H9 (cell line): ENCODE measurements at regions not wholly inside any gene's neighbourhood (a gene's known extent, or its start where the extent isn't known, plus 50 kb on each side); places are given as distances from the start of the nearest gene placed in this dataset.

ENCODE experiments used
- DNase-seq: peaks from one replicate; pipeline ENCODE4 v3.0.0-alpha.2; 2017
- H2AFZ ChIP-seq: one replicate; pipeline ENCODE4 v1.6.1; 2013; ENCODE audit warnings: mild to moderate bottlenecking, low read length, control low read depth, moderate library complexity
- H2AK5ac ChIP-seq: 2 replicates; pipeline ENCODE4 v1.6.1; 2013; ENCODE audit warnings: low read length, control low read depth, mixed read lengths; ENCODE audit not compliant: insufficient read length
- H2BK120ac ChIP-seq: one replicate; pipeline ENCODE4 v1.6.1; 2013; ENCODE audit warnings: low read depth, mild to moderate bottlenecking, low read length, control low read depth, inconsistent platforms; ENCODE audit not compliant: poor library complexity, severe bottlenecking
- H2BK12ac ChIP-seq: 2 replicates; pipeline ENCODE4 v1.6.1; 2013; ENCODE audit warnings: low read length, control low read depth, mixed read lengths, low read depth; ENCODE audit not compliant: insufficient read length
- H2BK15ac ChIP-seq: 2 replicates; pipeline ENCODE4 v1.6.1; 2013; ENCODE audit warnings: low read depth, low read length, control low read depth
- H2BK20ac ChIP-seq: one replicate; pipeline ENCODE4 v1.6.1; 2013; ENCODE audit warnings: low read depth, mild to moderate bottlenecking, low read length, control low read depth, inconsistent platforms; ENCODE audit not compliant: poor library complexity, severe bottlenecking
- H2BK5ac ChIP-seq: 2 replicates; pipeline ENCODE4 v1.6.1; 2013; ENCODE audit warnings: low read length, control low read depth, mixed read lengths; ENCODE audit not compliant: insufficient read length
- H3K14ac ChIP-seq: 2 replicates; pipeline ENCODE4 v1.6.1; 2013; ENCODE audit warnings: low read length, control low read depth; ENCODE audit not compliant: insufficient read depth
- H3K18ac ChIP-seq: 2 replicates; pipeline ENCODE4 v1.6.1; 2013; ENCODE audit warnings: low read depth, mild to moderate bottlenecking, mixed read lengths, low read length, control low read depth; ENCODE audit not compliant: insufficient read length
- H3K23ac ChIP-seq: 2 replicates; pipeline ENCODE4 v1.6.1; 2013; ENCODE audit warnings: low read length, control low read depth, mixed read lengths, low read depth; ENCODE audit not compliant: insufficient read length
- H3K23me2 ChIP-seq: 2 replicates; pipeline ENCODE4 v1.6.1; 2013; ENCODE audit warnings: low read depth, mild to moderate bottlenecking, mixed read lengths, low read length, control low read depth; ENCODE audit not compliant: insufficient read length, poor library complexity, severe bottlenecking
- H3K27ac ChIP-seq: 2 replicates; pipeline ENCODE4 v1.5.1; 2013; ENCODE audit warnings: low read length, control low read depth, mixed read lengths, low read depth; ENCODE audit not compliant: insufficient read length
- H3K27me3 ChIP-seq: 2 replicates; pipeline ENCODE4 v1.6.1; 2013; ENCODE audit warnings: low read length, control low read depth, inconsistent platforms; ENCODE audit not compliant: insufficient read depth
- H3K4ac ChIP-seq: 2 replicates; pipeline ENCODE4 v1.6.1; 2013; ENCODE audit warnings: low read depth, mild to moderate bottlenecking, control low read depth, inconsistent platforms, low read length, moderate library complexity
- H3K4me1 ChIP-seq: 2 replicates; pipeline ENCODE4 v1.6.1; 2013; ENCODE audit warnings: low read length, control low read depth, inconsistent platforms; ENCODE audit not compliant: insufficient read depth
- H3K4me2 ChIP-seq: 2 replicates; pipeline ENCODE4 v1.6.1; 2013; ENCODE audit warnings: low read length, control low read depth, mixed read lengths; ENCODE audit not compliant: insufficient read length, insufficient read depth
- H3K56ac ChIP-seq: 2 replicates; pipeline ENCODE4 v1.6.1; 2013; ENCODE audit warnings: low read depth, mild to moderate bottlenecking, mixed read lengths, low read length, control low read depth; ENCODE audit not compliant: insufficient read length
- H3K79me1 ChIP-seq: 2 replicates; pipeline ENCODE4 v1.6.1; 2013; ENCODE audit warnings: low read depth, mild to moderate bottlenecking, moderate library complexity, low read length, control low read depth, inconsistent platforms; ENCODE audit not compliant: insufficient read depth, poor library complexity, severe bottlenecking
- H3K79me2 ChIP-seq: 2 replicates; pipeline ENCODE4 v1.6.1; 2013; ENCODE audit warnings: low read length, control low read depth, inconsistent platforms; ENCODE audit not compliant: insufficient read depth
- H3K9ac ChIP-seq: 2 replicates; pipeline ENCODE4 v1.6.1; 2013; ENCODE audit warnings: low read length, control low read depth, mixed read lengths; ENCODE audit not compliant: insufficient read length; ENCODE audit errors: extremely low read depth
- H3K9me3 ChIP-seq: one replicate; pipeline ENCODE4 v1.6.1; 2013; ENCODE audit warnings: low read depth, low read length, inconsistent platforms; ENCODE audit not compliant: control insufficient read depth
- H3T11ph ChIP-seq: one replicate; pipeline ENCODE4 v1.6.1; 2013; ENCODE audit warnings: mild to moderate bottlenecking, low read length, control low read depth, inconsistent platforms
- H4K20me1 ChIP-seq: one replicate; pipeline ENCODE4 v1.6.1; 2013; ENCODE audit not compliant: control insufficient read depth, insufficient read length, insufficient read depth
- H4K5ac ChIP-seq: 2 replicates; pipeline ENCODE4 v1.6.1; 2013; ENCODE audit warnings: low read depth, mild to moderate bottlenecking, mixed read lengths, low read length, control low read depth; ENCODE audit not compliant: insufficient read length
- H4K8ac ChIP-seq: replicated peaks from 2 replicates; pipeline ENCODE4 v1.6.1; 2013; ENCODE audit warnings: low read length, control low read depth, mixed read lengths, low read depth; ENCODE audit not compliant: insufficient read length
- H4K91ac ChIP-seq: 2 replicates; pipeline ENCODE4 v1.6.1; 2013; ENCODE audit warnings: low read depth, mild to moderate bottlenecking, moderate library complexity, mixed read lengths, low read length, control low read depth; ENCODE audit not compliant: insufficient read length
- H3K27ac Mint-ChIP-seq, 3 experiments: 2 replicates in 2 of 3; 3 replicates in 1 of 3; pipeline ENCODE4 v1.8.0; 2020 to 2021; ENCODE audit warnings: mixed read lengths in 3 of 3, mild to moderate bottlenecking in 1 of 3, moderate library complexity in 1 of 3
- H3K27me3 Mint-ChIP-seq: 2 replicates; pipeline ENCODE4 v1.8.0; 2021; ENCODE audit warnings: low read depth, mild to moderate bottlenecking, moderate library complexity, mixed read lengths
- H3K36me3 Mint-ChIP-seq, 3 experiments: 2 replicates in 2 of 3; 3 replicates in 1 of 3; pipeline ENCODE4 v1.8.0; 2020 to 2021; ENCODE audit warnings: low read depth in 3 of 3, mixed read lengths in 3 of 3; ENCODE audit not compliant: insufficient read depth in 1 of 3
- H3K4me1 Mint-ChIP-seq, 2 experiments: 2 replicates each; pipeline ENCODE4 v1.8.0; 2020; ENCODE audit warnings: mixed read lengths in 2 of 2
- H3K4me3 Mint-ChIP-seq, 2 experiments: 2 replicates in 1 of 2; 3 replicates in 1 of 2; pipeline ENCODE4 v1.8.0; 2020 to 2021; ENCODE audit warnings: mild to moderate bottlenecking in 2 of 2, mixed read lengths in 2 of 2, moderate library complexity in 1 of 2
- H3K9me3 Mint-ChIP-seq, 2 experiments: 2 replicates in 1 of 2; 3 replicates in 1 of 2; pipeline ENCODE4 v1.8.0; 2020; ENCODE audit warnings: mild to moderate bottlenecking in 2 of 2, mixed read lengths in 2 of 2, moderate library complexity in 1 of 2
- CTCF ChIP-seq: fragments of 200-600 bp; sonication (generic); conservative IDR thresholded peaks from 3 replicates; pipeline ENCODE4 v1.8.0; 2021; ENCODE audit warnings: antibody characterized with exemption, mild to moderate bottlenecking

DNA sequence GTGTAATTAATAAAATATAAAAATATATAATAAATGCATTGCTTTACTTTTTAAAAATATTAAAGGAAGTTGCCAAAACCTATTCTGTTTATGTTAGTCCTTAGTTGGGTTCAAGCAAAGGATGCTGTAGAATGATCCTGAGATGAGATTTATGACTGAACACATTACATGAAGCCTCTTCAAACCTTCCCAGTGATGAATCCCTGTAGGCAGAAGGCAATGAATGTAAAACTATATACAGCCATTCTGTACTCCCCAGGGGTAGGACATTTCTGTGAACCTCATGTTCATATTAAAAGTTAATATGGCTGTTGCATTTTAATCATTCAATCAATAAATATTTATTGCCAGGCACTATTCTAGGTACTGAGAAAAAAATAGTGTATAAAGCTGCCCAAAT, 166.0 kb downstream of the RFPL4B start:
- H2BK5ac ChIP-seq = no peak overlapping the region
- H2BK12ac ChIP-seq = no peak overlapping the region
- H3K79me2 ChIP-seq = no peaks in the 10 kb centered on the region
- H3K27me3 Mint-ChIP-seq = no peaks in the 10 kb centered on the region
- H2BK120ac ChIP-seq = no peak overlapping the region
- no peaks in the 10 kb centered on the region for H3K4me1 ChIP-seq
- H2BK20ac ChIP-seq = no peak overlapping the region
- no peak overlapping the region for H2AK5ac ChIP-seq
- H3K27me3 ChIP-seq = no peaks in the 10 kb centered on the region
- no peak overlapping the region for H3K27ac Mint-ChIP-seq
- no peak overlapping the region for H2AFZ ChIP-seq
- no peaks in the 10 kb centered on the region for H4K20me1 ChIP-seq
- DNase-seq = no peak
- no peaks in the 10 kb centered on the region for H3K79me1 ChIP-seq
- no peak overlapping the region for H3K18ac ChIP-seq
- H3K4me3 Mint-ChIP-seq = no peak overlapping the region
- TF ChIP-seq CTCF = no peak
- no peaks in the 10 kb centered on the region for H3K23me2 ChIP-seq
- no peak overlapping the region for H3K27ac ChIP-seq
- H3K9me3 Mint-ChIP-seq = peaks cover 11 to 12% of the 10 kb centered on the region in 2 experiments
- H3K4ac ChIP-seq = no peak overlapping the region
- H3T11ph ChIP-seq = no peak overlapping the region
- no peak overlapping the region for H3K14ac ChIP-seq
- no peak overlapping the region for H3K9ac ChIP-seq
- no peak overlapping the region for H3K56ac ChIP-seq
- H3K4me1 Mint-ChIP-seq = peaks cover 0 to 1% of the 10 kb centered on the region in 2 experiments; a peak in 1 of 4 replicates
- H3K23ac ChIP-seq = no peak overlapping the region
- H4K8ac ChIP-seq = no peak overlapping the region
- H4K91ac ChIP-seq = no peak overlapping the region
- no peaks in the 10 kb centered on the region for H3K9me3 ChIP-seq
- no peak overlapping the region for H2BK15ac ChIP-seq
- no peak overlapping the region for H3K4me2 ChIP-seq
- H3K36me3 Mint-ChIP-seq = peaks cover 0 to 13% (median 10%) of the 10 kb centered on the region in 3 experiments; a peak in 4 of 7 replicates
- no peak overlapping the region for H4K5ac ChIP-seq
